PC-9 (cell line): ENCODE measurements at regions not wholly inside any gene's neighbourhood (a gene's known extent, or its start where the extent isn't known, plus 50 kb on each side); places are given as distances from the start of the nearest gene placed in this dataset.
"Not testable (repeated sequence)": the region's sequence is repeated elsewhere in the genome, so short reads cannot be mapped to it uniquely, and the experiment has no call there.

Source experiments
- BruUV-seq: library from RNA; stranded (reverse); fragments of 400-500 nt; replicated peaks from 2 replicates; lab custom pipeline; 2021; lab: Mats Ljungman, UMichigan
- CTCF ChIA-PET: fragments of 300-600 bp; sonication (Branson Sonifier 250); formaldehyde crosslinking; loops from one replicate; lab custom pipeline; 2022; ENCODE audit warnings: antibody characterized with exemption; lab: Charles Lee
- POLR2A ChIA-PET: fragments of 300-600 bp; sonication (Branson Sonifier 250); formaldehyde crosslinking; loops from one replicate; lab custom pipeline; 2022; ENCODE audit warnings: antibody characterized with exemption; ENCODE audit not compliant: unreplicated experiment; lab: Charles Lee
- DNase-seq, 2 experiments: peaks; one replicate each; pipeline versions ENCODE4 v3.0.0 to v3.0.0-alpha.2; 2015 to 2022; ENCODE audit warnings: mixed read lengths in 1 of 2
- H2AFZ ChIP-seq: fragments of 200-600 bp; sonication (generic); 2 replicates; pipeline ENCODE4 v1.8.1; 2017; ENCODE audit warnings: antibody characterized with exemption
- H3F3A ChIP-seq: fragments of 200-600 bp; sonication (generic); 2 replicates; pipeline ENCODE4 v1.8.1; 2017; ENCODE audit warnings: antibody characterized with exemption, mild to moderate bottlenecking, low read depth; ENCODE audit not compliant: insufficient read depth
- H3K27ac ChIP-seq: fragments of 200-600 bp; sonication (generic); 2 replicates; pipeline ENCODE4 v1.6.1; 2016; ENCODE audit warnings: mixed run types
- H3K27me3 ChIP-seq: fragments of 200-600 bp; sonication (generic); 2 replicates; pipeline ENCODE4 v1.6.1; 2016; ENCODE audit warnings: low read depth, mixed run types; ENCODE audit not compliant: insufficient read depth
- H3K36me3 ChIP-seq: fragments of 200-600 bp; sonication (generic); 2 replicates; pipeline ENCODE4 v1.6.1; 2016; ENCODE audit warnings: low read depth, mixed run types
- H3K4me1 ChIP-seq: fragments of 200-600 bp; sonication (generic); replicated peaks from 2 replicates; pipeline ENCODE4 v1.6.1; 2016; ENCODE audit warnings: mixed run types; ENCODE audit not compliant: insufficient read depth
- H3K4me2 ChIP-seq: fragments of 200-600 bp; sonication (generic); 2 replicates; pipeline ENCODE4 v1.6.1; 2017; ENCODE audit warnings: mixed run types
- H3K4me3 ChIP-seq: fragments of 200-600 bp; sonication (generic); 2 replicates; pipeline ENCODE4 v1.6.1; 2016; ENCODE audit warnings: mixed run types
- H3K79me2 ChIP-seq: fragments of 200-600 bp; sonication (generic); 2 replicates; pipeline ENCODE4 v1.6.1; 2017; ENCODE audit warnings: low read depth, mixed run types
- H3K9me2 ChIP-seq: fragments of 200-600 bp; sonication (generic); 2 replicates; pipeline ENCODE4 v1.8.1; 2017; ENCODE audit warnings: mild to moderate bottlenecking; ENCODE audit not compliant: insufficient read depth
- H3K9me3 ChIP-seq: fragments of 200-600 bp; sonication (generic); 2 replicates; pipeline ENCODE4 v1.8.1; 2016; ENCODE audit warnings: low read depth; ENCODE audit not compliant: insufficient read depth
- H4K20me1 ChIP-seq: fragments of 200-600 bp; sonication (generic); 2 replicates; pipeline ENCODE4 v1.8.1; 2017; ENCODE audit not compliant: insufficient read depth
- intact Hi-C: fragments of 100-400 bp; cut with micrococcal nuclease; formaldehyde crosslinking; loops from one replicate; pipeline ENCODE4 v1.10.0; 2022; ENCODE audit not compliant: unreplicated experiment

- H4K20me1 ChIP-seq, POLR2A ChIA-PET: not testable (repeated sequence)
Measured at GRCh38 chr9:62837254-62837911, 1647.5 kb downstream of the SPATA31A7 start.

DNA sequence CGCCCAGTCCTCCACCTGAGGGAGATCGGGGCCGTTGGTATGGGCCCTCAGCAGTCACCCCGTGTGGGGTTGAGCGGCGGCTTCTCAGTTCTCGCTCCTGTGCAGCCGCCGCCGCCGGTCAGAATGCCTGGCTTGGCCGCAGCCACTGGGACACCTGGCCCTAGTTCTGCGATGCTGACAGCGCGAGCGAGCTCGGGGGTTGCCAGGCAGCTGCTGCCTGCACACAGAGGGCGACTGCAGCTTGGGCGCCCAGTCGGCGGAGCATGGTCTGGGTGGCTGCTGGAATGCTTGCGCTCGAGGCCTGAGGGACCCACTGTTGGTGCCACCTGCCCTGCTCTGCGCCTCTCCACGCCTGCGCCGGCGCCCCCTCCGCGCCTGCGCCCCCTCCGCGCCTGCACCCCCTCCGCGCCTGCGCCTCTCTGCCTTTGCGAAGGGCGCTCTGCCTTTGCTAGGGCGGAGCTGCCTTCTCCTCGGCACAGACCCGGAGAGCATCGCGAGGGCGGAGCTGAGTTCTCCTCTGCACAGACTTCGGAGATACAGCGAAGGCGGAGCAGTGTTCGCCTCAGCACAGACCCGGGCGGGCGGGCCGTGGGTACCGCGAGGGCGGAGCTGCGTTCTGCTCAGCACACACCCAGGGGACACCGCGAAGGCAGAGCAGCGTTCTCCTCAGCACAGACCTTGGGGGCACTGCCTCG lies 1648.3 kb downstream of the SPATA31A7 start:
- H3K27ac ChIP-seq, H3K9me3 ChIP-seq, POLR2A ChIA-PET, intact Hi-C loops, H3K4me1 ChIP-seq, H3F3A ChIP-seq, CTCF ChIA-PET, BruUV-seq, H2AFZ ChIP-seq, H3K36me3 ChIP-seq, H3K27me3 ChIP-seq, H3K9me2 ChIP-seq, H4K20me1 ChIP-seq, H3K79me2 ChIP-seq: not testable (repeated sequence)
- peak; percentile 80 to 95 for DNase-seq
- H3K4me2 ChIP-seq = peak overlapping the region; percentile 79
- peak overlapping the region; percentile 62 for H3K4me3 ChIP-seq

More at GRCh38 chr9:62837254-62837911, 1647.5 kb downstream of the SPATA31A7 start:
- H3K9me3 ChIP-seq, H3K27ac ChIP-seq, H3K27me3 ChIP-seq, intact Hi-C loops, H3K79me2 ChIP-seq, H2AFZ ChIP-seq, BruUV-seq, H3K36me3 ChIP-seq, CTCF ChIA-PET, H3K9me2 ChIP-seq, H3F3A ChIP-seq, H3K4me1 ChIP-seq: not testable (repeated sequence)
- Histone ChIP-seq H3K4me3 (peak overlapping the region; percentile 62), H3K4me2 (peak overlapping the region; percentile 79)
- DNase-seq = peak in 1 of 2 experiments; percentile 44

GRCh38 chr9:62839168-62839567 lies 1649.3 kb downstream of the SPATA31A7 start:
- H3K4me2 ChIP-seq, BruUV-seq, intact Hi-C loops, H3K27ac ChIP-seq, H3F3A ChIP-seq, H3K9me2 ChIP-seq, H3K79me2 ChIP-seq, H3K4me1 ChIP-seq, H3K9me3 ChIP-seq, H3K27me3 ChIP-seq, H3K4me3 ChIP-seq, H4K20me1 ChIP-seq, CTCF ChIA-PET, H3K36me3 ChIP-seq, POLR2A ChIA-PET, DNase-seq, H2AFZ ChIP-seq: not testable (repeated sequence)

DNA sequence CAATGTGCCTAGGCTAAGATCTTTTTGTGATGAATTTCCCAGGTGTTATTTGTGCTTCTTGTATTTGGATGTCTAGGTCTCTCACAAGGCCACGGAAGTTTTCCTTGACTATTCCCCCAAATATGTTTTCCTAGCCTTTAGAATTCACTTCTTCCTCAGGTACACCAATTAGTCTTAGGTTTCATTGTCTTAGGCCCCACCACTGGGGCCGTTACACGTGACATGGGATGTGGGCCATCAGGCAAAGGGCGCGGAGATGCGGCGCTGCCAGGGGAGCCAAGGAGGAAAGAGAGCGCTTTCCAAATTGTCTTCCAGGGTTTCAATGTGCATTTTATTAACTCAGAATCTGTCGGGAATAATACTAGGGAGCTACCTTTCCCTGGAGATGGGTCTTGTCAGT lies 1653.3 kb downstream of the SPATA31A7 start:
- H3F3A ChIP-seq, H3K79me2 ChIP-seq, POLR2A ChIA-PET, H3K9me2 ChIP-seq, H3K9me3 ChIP-seq, H3K27me3 ChIP-seq, CTCF ChIA-PET, H4K20me1 ChIP-seq, DNase-seq, intact Hi-C loops, H3K27ac ChIP-seq, H3K4me3 ChIP-seq, H3K4me2 ChIP-seq, H3K36me3 ChIP-seq, BruUV-seq, H3K4me1 ChIP-seq, H2AFZ ChIP-seq: not testable (repeated sequence)

- H3K27me3 ChIP-seq, DNase-seq, H3K79me2 ChIP-seq, H3K4me1 ChIP-seq, H3K4me3 ChIP-seq, H3K9me3 ChIP-seq, H2AFZ ChIP-seq, intact Hi-C loops, H3K9me2 ChIP-seq, H3F3A ChIP-seq, H3K27ac ChIP-seq, POLR2A ChIA-PET, BruUV-seq, H3K36me3 ChIP-seq, CTCF ChIA-PET, H4K20me1 ChIP-seq, H3K4me2 ChIP-seq: not testable (repeated sequence)
Measured at GRCh38 chr9:62843706-62844290, 1654.0 kb downstream of the SPATA31A7 start.

GRCh38 chr9:62844681-62845185 lies 1654.9 kb downstream of the SPATA31A7 start:
- DNase-seq, H3K27me3 ChIP-seq, H3K79me2 ChIP-seq, H4K20me1 ChIP-seq, H3F3A ChIP-seq, CTCF ChIA-PET, H3K4me1 ChIP-seq, H3K4me2 ChIP-seq, H3K9me3 ChIP-seq, BruUV-seq, H3K27ac ChIP-seq, H3K9me2 ChIP-seq, H3K36me3 ChIP-seq, H3K4me3 ChIP-seq, H2AFZ ChIP-seq, intact Hi-C loops, POLR2A ChIA-PET: not testable (repeated sequence)

DNA sequence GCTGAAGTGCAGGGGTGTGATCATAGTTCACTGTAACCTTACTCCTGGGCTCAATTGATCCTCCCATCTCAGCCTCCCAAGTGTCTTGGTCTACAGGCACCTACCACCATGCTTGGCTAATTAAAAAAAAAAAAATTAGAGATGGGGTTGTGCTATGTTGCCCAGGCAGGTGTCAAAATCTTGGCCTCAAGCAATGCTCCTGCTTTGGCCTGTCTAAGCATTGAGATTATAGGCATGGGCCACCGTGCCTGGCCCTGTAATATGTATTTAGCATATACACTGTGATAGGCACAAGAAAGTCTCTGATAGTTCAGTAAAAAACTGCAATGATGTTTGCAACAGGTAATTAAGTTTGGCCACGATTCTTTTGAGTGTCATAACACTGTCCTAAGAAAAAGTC lies 1658.4 kb downstream of the SPATA31A7 start:
- H3K36me3 ChIP-seq, H3K27ac ChIP-seq, H3F3A ChIP-seq, H3K27me3 ChIP-seq, DNase-seq, H3K79me2 ChIP-seq, H3K4me3 ChIP-seq, H3K4me1 ChIP-seq, H3K9me3 ChIP-seq, H3K4me2 ChIP-seq, H4K20me1 ChIP-seq, POLR2A ChIA-PET, H2AFZ ChIP-seq, H3K9me2 ChIP-seq, BruUV-seq, intact Hi-C loops, CTCF ChIA-PET: not testable (repeated sequence)
